GM23338 (cell line): ENCODE measurements at regions not wholly inside any gene's neighbourhood (a gene's known extent, or its start where the extent isn't known, plus 50 kb on each side); places are given as distances from the start of the nearest gene placed in this dataset.

Experiments used
- CREB1 ChIP-seq: fragments of 250-450 bp; sonication (Bioruptor Pico); IDR thresholded peaks from 2 replicates; pipeline ENCODE4 v1.5.0; 2020; ENCODE audit warnings: low read depth, mild to moderate bottlenecking, moderate library complexity
- EZH2 ChIP-seq: fragments of 200-600 bp; sonication (generic); IDR thresholded peaks from one replicate; pipeline ENCODE4 v1.8.0; 2017; ENCODE audit warnings: antibody characterized with exemption, mild to moderate bottlenecking, low read depth; ENCODE audit not compliant: unreplicated experiment
- EZH2phosphoT487 ChIP-seq: fragments of 200-600 bp; sonication (generic); IDR thresholded peaks from one replicate; pipeline ENCODE4 v1.8.1; 2018; ENCODE audit warnings: antibody characterized with exemption; ENCODE audit not compliant: unreplicated experiment
- JUNB ChIP-seq: IDR thresholded peaks from one replicate; pipeline ENCODE4 v1.6.1; 2016; ENCODE audit warnings: antibody characterized with exemption; ENCODE audit not compliant: unreplicated experiment
- NANOG ChIP-seq: IDR thresholded peaks from 2 replicates; pipeline ENCODE4 v1.6.1; 2016; ENCODE audit warnings: antibody characterized with exemption, borderline replicate concordance
- POLR2AphosphoS5 ChIP-seq: IDR thresholded peaks from 2 replicates; pipeline ENCODE4 v1.6.1; 2016; ENCODE audit warnings: antibody characterized with exemption, low read depth
- ZNF114 ChIP-seq: fragments of 250-450 bp; sonication (Bioruptor Pico); IDR thresholded peaks from 2 replicates; pipeline ENCODE4 v1.5.0; 2020; ENCODE audit warnings: mild to moderate bottlenecking, moderate library complexity
- ZNF331 ChIP-seq: fragments of 250-450 bp; sonication (Bioruptor Pico); IDR thresholded peaks from 2 replicates; pipeline ENCODE4 v1.5.0; 2020; ENCODE audit warnings: low read depth, mild to moderate bottlenecking, moderate library complexity
- TF ChIP-seq, protein P1 (sequence below), 2 experiments: fragments of 200-600 bp in 1 of 2; sonication (generic) in 1 of 2; conservative IDR thresholded peaks; 2 replicates each; pipeline versions ENCODE4 v1.5.1 to v1.6.1; 2016 to 2017; ENCODE audit warnings: antibody characterized with exemption in 2 of 2, low read depth in 2 of 2, mild to moderate bottlenecking in 2 of 2, moderate library complexity in 1 of 2
- TF ChIP-seq, protein P2 (sequence below): IDR thresholded peaks from one replicate; pipeline ENCODE4 v1.6.1; 2018; ENCODE audit warnings: antibody characterized with exemption; ENCODE audit not compliant: unreplicated experiment
- TF ChIP-seq, protein P3 (sequence below): IDR thresholded peaks from 2 replicates; pipeline ENCODE4 v1.6.1; 2016; ENCODE audit warnings: antibody characterized with exemption
- TF ChIP-seq, protein P4 (sequence below): fragments of 250-450 bp; sonication (Bioruptor Pico); IDR thresholded peaks from 2 replicates; pipeline ENCODE4 v1.5.0; 2020; ENCODE audit warnings: mild to moderate bottlenecking, moderate library complexity

DNA sequence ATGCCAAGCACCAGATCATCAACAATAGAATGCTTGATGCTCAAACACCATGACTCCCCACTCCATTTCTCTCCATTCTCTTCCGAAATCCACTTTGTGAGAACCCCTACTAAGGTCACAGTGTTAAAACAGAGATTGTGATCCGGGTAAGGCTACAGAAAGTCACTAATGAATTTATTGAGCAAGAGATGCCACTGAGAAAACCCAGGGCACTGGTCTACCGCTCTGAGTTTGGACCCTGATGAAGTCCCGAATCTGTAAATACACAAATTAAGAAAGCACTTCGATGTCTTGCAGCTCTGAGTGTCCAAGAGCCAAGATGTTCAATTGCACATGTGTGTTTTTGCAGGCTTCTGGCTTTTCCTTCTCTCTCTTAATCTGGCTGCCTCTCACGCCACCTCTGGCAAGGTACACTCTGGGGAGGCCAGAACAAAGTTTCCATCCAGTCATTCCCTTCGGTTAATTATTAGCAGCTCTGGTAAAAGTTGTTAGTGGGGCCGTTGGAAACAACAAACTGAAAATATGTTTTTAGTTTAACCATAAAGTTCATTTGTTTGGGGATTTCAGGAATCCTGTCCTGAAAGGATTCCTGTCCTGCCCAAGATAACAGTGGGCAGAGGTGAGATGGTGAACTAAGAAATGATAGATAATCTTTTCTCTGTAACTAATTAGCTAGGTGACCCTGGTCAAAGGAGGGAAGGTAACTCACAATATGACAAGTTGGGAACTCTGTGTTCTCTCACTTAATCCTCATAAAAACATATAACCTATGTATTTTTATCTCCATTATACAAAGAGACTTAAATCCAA is 75.4 kb downstream of the BTG1 start:
- TF ChIP-seq, protein P1, sequence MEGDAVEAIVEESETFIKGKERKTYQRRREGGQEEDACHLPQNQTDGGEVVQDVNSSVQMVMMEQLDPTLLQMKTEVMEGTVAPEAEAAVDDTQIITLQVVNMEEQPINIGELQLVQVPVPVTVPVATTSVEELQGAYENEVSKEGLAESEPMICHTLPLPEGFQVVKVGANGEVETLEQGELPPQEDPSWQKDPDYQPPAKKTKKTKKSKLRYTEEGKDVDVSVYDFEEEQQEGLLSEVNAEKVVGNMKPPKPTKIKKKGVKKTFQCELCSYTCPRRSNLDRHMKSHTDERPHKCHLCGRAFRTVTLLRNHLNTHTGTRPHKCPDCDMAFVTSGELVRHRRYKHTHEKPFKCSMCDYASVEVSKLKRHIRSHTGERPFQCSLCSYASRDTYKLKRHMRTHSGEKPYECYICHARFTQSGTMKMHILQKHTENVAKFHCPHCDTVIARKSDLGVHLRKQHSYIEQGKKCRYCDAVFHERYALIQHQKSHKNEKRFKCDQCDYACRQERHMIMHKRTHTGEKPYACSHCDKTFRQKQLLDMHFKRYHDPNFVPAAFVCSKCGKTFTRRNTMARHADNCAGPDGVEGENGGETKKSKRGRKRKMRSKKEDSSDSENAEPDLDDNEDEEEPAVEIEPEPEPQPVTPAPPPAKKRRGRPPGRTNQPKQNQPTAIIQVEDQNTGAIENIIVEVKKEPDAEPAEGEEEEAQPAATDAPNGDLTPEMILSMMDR (conservative IDR thresholded peaks at IDR 0.05; ENCODE audit: low read depth in 2 of 2) = no peak
- TF ChIP-seq EZH2 (no peak), POLR2AphosphoS5 (no peak), ZNF331 (CRISPR knock-in tag) (no peak), EZH2phosphoT487 (no peak), NANOG (no peak), JUNB (no peak), CREB1 (CRISPR knock-in tag) (no peak), ZNF114 (no peak)
- TF ChIP-seq, protein P2, sequence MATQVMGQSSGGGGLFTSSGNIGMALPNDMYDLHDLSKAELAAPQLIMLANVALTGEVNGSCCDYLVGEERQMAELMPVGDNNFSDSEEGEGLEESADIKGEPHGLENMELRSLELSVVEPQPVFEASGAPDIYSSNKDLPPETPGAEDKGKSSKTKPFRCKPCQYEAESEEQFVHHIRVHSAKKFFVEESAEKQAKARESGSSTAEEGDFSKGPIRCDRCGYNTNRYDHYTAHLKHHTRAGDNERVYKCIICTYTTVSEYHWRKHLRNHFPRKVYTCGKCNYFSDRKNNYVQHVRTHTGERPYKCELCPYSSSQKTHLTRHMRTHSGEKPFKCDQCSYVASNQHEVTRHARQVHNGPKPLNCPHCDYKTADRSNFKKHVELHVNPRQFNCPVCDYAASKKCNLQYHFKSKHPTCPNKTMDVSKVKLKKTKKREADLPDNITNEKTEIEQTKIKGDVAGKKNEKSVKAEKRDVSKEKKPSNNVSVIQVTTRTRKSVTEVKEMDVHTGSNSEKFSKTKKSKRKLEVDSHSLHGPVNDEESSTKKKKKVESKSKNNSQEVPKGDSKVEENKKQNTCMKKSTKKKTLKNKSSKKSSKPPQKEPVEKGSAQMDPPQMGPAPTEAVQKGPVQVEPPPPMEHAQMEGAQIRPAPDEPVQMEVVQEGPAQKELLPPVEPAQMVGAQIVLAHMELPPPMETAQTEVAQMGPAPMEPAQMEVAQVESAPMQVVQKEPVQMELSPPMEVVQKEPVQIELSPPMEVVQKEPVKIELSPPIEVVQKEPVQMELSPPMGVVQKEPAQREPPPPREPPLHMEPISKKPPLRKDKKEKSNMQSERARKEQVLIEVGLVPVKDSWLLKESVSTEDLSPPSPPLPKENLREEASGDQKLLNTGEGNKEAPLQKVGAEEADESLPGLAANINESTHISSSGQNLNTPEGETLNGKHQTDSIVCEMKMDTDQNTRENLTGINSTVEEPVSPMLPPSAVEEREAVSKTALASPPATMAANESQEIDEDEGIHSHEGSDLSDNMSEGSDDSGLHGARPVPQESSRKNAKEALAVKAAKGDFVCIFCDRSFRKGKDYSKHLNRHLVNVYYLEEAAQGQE = no peak
- TF ChIP-seq, protein P3, sequence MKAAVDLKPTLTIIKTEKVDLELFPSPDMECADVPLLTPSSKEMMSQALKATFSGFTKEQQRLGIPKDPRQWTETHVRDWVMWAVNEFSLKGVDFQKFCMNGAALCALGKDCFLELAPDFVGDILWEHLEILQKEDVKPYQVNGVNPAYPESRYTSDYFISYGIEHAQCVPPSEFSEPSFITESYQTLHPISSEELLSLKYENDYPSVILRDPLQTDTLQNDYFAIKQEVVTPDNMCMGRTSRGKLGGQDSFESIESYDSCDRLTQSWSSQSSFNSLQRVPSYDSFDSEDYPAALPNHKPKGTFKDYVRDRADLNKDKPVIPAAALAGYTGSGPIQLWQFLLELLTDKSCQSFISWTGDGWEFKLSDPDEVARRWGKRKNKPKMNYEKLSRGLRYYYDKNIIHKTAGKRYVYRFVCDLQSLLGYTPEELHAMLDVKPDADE = no peak
- TF ChIP-seq, protein P4, sequence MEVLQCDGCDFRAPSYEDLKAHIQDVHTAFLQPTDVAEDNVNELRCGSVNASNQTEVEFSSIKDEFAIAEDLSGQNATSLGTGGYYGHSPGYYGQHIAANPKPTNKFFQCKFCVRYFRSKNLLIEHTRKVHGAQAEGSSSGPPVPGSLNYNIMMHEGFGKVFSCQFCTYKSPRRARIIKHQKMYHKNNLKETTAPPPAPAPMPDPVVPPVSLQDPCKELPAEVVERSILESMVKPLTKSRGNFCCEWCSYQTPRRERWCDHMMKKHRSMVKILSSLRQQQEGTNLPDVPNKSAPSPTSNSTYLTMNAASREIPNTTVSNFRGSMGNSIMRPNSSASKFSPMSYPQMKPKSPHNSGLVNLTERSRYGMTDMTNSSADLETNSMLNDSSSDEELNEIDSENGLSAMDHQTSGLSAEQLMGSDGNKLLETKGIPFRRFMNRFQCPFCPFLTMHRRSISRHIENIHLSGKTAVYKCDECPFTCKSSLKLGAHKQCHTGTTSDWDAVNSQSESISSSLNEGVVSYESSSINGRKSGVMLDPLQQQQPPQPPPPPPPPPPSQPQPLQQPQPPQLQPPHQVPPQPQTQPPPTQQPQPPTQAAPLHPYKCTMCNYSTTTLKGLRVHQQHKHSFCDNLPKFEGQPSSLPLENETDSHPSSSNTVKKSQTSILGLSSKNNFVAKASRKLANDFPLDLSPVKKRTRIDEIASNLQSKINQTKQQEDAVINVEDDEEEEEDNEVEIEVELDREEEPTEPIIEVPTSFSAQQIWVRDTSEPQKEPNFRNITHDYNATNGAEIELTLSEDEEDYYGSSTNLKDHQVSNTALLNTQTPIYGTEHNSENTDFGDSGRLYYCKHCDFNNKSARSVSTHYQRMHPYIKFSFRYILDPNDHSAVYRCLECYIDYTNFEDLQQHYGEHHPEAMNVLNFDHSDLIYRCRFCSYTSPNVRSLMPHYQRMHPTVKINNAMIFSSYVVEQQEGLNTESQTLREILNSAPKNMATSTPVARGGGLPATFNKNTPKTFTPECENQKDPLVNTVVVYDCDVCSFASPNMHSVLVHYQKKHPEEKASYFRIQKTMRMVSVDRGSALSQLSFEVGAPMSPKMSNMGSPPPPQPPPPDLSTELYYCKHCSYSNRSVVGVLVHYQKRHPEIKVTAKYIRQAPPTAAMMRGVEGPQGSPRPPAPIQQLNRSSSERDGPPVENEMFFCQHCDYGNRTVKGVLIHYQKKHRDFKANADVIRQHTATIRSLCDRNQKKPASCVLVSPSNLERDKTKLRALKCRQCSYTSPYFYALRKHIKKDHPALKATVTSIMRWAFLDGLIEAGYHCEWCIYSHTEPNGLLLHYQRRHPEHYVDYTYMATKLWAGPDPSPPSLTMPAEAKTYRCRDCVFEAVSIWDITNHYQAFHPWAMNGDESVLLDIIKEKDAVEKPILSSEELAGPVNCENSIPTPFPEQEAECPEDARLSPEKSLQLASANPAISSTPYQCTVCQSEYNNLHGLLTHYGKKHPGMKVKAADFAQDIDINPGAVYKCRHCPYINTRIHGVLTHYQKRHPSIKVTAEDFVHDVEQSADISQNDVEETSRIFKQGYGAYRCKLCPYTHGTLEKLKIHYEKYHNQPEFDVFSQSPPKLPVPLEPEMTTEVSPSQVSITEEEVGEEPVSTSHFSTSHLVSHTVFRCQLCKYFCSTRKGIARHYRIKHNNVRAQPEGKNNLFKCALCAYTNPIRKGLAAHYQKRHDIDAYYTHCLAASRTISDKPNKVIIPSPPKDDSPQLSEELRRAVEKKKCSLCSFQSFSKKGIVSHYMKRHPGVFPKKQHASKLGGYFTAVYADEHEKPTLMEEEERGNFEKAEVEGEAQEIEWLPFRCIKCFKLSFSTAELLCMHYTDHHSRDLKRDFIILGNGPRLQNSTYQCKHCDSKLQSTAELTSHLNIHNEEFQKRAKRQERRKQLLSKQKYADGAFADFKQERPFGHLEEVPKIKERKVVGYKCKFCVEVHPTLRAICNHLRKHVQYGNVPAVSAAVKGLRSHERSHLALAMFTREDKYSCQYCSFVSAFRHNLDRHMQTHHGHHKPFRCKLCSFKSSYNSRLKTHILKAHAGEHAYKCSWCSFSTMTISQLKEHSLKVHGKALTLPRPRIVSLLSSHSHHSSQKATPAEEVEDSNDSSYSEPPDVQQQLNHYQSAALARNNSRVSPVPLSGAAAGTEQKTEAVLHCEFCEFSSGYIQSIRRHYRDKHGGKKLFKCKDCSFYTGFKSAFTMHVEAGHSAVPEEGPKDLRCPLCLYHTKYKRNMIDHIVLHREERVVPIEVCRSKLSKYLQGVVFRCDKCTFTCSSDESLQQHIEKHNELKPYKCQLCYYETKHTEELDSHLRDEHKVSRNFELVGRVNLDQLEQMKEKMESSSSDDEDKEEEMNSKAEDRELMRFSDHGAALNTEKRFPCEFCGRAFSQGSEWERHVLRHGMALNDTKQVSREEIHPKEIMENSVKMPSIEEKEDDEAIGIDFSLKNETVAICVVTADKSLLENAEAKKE (CRISPR knock-in tag) = no peak
